HG02852 (cell line): ENCODE measurements at regions not wholly inside any gene's neighbourhood (a gene's known extent, or its start where the extent isn't known, plus 50 kb on each side); places are given as distances from the start of the nearest gene placed in this dataset.

Experiments used
- ATAC-seq: cut with Tn5 transposase; IDR thresholded peaks from one replicate; pipeline ENCODE4 v1.9.1; 2021; ENCODE audit warnings: mild to moderate bottlenecking, moderate library complexity; ENCODE audit not compliant: unreplicated experiment

DNA sequence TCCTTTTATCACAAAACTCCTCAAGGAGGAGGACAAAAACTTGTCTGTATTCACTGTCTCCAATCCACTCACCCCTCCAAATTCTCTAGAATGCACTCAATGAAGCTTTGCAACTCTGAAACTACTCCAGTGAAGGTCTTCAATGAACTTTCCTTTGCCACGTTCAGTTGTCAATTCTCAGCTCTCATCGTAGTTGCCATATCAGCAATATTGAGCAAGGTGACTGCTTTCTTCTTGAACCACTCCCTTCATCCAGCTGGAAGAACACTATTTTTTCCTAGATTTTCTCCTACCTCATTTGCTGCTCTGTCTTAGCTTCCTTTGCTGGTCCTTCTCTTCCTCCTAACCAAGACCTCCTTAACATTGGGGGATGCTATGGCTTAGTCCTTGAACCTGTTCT is 191.8 kb downstream of the KDR start:
- no peak for ATAC-seq

DNA sequence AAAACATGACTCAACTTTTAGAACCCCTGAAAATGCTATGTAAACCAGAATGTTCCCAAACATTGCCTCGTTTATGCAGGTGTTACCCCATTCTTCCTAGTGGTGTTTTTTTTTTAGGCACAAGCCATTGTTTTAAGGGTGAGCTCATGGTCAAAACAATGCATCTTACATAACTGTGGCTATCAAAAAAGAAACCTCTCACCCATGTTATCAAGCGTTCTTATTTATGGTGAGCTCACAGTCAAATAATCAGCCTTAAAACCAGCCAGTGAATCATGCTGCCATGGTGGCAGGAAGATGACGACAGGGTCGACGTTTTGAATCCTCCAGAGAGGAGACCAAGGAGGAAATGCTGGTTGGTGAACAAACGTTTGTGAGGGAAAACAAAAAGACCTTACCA is 195.2 kb downstream of the KDR start:
- no peak for ATAC-seq

DNA sequence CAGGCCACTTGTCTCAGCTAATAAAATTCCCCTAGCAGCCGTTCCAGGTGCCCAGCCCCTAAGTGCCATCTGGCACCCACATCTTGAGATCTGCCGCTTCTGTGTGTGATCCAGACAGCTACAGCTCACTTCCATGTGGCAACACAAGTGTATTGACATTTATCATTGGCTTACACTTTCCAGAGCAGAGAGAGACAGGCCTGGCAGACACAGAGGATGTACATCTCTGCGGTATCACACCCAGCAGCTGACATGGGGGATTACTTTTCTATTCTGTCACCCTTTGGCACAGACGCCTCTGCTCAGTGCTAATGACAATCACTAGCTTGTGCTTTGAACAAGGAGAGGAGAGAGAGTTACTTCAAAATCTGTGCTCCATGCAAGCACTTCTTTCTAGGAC is 195.9 kb downstream of the KDR start:
- no peak for ATAC-seq

DNA sequence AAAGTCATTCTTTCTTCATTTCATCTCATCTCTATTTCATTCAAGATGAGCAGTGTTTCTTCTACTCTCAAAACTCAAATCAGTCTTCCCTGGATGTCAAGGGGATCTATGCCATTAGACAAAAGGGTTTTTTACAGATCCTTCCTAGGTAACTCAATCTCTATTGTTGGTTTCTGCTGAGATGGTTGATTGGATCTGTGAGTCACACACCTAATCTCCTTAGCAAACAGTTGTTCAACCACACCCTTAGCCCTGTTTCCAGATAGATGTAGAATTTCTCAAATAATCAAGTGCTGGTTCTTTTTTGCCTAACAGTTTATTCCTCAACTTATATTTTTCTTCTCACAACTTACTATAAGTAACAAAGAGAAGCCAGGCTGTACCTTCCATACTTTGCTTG is 200.5 kb downstream of the KDR start:
- ATAC-seq: no peak

DNA sequence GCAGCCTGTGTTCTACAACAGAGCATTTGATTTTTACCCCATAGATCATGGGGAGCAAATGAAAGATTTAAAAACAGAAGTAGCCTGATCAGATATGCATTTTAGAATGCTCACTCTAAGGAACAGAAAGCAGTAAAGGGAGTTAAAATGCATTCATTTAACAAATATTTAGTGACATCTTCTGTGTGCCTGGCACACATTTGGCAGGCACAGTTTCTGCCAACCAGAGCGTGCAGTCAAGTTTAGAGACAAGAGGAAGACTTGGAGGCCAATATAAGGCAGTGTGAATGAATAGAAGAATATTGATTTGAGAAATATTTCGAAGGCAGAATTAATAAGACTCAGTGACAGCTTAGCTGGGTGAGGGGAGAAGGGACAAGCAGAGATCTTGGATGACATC is 210.1 kb downstream of the KDR start:
- ATAC-seq: no peak

DNA sequence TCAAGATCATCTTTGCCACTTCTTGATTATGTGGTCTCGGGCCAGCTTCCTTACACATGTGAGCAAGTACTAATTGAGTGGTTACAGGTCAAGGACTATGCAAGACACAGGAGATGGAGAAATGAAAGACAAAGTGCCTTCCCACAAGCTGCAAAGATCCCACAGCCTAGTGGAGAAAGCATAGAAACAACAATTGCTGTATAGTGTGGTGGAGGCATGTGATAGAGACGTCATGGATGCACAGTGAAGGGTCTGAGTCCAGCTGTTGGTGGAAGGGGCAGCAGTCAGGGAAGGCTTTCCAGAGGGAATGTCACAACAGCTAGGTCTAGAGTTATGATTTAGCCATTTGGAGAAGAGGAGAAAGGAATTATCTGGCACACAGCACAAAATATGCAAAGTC is 210.6 kb downstream of the KDR start:
- ATAC-seq: no peak

DNA sequence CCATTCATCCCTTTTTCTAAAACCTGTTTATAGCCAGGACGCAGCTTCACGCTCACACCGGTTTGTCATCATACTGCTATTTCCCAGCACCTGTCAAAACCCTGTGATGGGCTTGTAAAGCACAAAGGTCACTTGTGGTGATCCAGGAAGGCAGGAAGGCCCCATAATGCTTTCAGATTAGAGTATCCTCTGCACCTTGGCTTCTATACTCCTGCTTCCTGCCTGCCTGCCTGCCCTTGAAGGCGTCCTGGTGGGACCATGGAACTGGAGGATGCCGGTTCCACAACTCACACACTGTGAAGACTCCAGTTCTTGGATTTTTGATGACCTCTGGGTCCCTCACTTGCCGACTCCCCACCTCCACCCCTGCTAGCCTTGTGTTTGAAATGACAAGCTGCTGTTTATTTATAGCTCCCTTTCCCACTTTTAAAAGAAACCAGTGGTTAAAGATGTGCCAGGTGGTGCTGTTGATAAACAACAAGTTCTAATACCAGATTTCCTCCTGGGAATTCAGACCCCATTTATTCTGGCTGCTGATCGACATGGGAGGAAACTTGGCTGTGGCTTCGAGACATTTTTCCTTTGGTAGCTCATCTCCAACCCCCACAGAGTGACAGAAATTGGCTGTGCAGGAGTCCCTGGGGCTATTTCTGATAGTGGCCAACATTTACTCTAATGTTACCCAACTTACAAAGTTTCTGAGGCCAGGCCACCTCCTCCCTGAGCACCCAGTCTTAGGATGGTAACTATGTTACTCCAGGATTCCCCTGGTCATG is 211.5 kb downstream of the KDR start:
- ATAC-seq: no peak

DNA sequence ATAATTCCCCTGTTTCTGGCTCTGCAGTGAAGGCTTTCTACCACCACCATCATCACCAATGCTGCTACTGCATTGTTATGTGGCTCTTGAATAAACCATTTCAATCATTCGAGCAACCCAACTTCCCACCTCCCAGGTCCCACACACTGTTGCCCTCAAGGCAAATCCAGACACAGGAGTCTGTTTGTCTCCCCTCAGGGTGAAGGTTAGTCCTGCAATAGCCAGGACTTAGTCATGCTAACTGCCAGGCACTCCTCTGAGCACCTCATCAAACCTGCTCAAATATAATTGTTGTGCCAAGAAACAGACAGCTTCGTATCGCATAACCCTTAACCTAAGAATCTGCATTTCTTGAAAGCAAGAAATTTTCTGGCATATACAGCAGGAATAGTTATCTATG is 213.2 kb downstream of the KDR start:
- ATAC-seq: no peak

GRCh38 chr4:54909961-54910360 is 215.4 kb downstream of the KDR start:
- no peak for ATAC-seq

GRCh38 chr4:54908763-54909162 is 216.6 kb downstream of the KDR start:
- no peak for ATAC-seq

GRCh38 chr4:54904953-54905352 is 220.4 kb downstream of the KDR start:
- no peak for ATAC-seq

DNA sequence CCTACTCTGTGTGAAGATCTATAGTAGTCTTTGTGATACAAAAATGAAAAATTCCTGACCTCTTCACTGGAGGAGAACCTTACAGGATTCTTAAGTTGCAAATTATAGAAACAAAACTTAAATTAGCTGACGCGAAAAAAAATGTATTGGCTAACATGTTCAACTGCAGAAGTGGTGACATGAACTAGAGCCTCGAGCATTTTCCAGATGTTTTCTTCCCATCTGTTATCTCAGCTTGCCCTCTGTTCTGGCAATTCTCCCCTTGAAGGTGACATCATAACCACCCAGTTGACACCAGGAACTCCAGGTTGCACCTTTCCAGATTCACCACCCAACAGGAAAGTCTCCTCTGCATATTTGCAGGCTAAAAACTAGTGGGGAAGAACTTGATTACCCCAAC is 222.4 kb downstream of the KDR start:
- no peak for ATAC-seq

DNA sequence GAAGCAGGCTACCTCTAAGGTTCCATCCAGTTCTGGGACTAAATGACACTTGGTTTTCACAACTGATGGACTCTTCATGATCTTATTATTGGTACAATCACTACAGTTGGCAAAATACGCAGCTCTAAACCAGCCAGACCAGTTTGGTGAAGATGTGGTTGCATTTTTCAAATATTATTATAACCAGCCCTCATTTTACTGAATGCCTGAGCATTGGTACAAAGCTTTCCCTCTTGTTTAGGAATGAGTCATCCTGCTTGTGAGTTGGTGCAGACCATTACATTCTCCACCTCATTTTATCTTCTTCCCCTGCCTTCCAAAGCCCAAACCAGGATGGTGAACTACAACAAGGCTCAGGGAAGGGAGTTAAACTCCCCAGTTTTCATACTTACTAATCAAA is 223.1 kb downstream of the KDR start:
- ATAC-seq: no peak

DNA sequence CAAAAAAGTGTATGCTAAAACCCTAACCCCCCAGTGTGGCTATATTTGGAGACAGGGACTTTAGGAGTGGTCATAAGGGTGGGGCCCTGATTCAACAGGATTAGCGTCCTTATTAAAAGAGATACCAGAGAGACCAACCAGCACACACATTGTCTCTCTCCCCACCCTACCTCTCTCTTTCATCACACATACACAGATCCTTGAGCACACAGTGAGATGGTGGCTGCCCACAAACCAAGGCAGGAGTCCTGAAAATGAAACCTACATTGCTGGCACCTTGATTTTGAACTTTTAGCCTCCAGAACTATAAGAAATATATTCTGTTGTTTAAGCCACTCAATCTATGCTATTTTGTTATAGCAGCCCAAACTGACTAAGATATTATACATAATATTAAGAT is 224.2 kb downstream of the KDR start:
- no peak for ATAC-seq

DNA sequence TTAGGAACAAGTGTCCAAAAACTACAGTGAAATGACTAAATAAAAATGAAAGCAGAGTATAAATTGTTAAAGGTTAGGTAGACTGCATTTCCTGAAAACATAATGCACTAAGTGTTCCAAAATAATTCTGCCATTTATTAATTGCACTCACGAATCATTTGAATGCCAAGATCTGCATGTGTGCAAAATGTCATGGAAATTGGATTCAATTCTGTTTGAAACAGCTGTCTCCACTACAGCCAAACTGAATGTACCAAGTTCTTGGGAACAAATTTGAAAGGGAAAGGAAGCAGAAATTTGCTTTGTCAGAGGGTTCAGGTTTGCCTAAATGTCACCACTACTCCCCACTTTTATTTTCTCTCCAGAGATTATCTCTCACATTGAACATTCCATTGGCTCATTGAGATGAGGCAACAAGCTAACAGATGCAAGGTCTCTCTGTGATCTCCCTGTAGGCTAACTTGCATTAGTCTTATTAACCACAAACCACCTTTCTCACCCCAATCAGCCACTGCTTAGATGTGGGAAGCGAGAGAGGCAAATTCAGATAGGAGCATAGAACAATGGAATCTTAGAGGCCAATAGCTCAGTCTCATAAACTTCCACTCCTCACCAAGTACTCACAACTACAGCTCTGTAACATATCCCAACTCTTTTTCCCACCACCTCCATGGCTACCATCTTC is 226.6 kb downstream of the KDR start:
- ATAC-seq: no peak

DNA sequence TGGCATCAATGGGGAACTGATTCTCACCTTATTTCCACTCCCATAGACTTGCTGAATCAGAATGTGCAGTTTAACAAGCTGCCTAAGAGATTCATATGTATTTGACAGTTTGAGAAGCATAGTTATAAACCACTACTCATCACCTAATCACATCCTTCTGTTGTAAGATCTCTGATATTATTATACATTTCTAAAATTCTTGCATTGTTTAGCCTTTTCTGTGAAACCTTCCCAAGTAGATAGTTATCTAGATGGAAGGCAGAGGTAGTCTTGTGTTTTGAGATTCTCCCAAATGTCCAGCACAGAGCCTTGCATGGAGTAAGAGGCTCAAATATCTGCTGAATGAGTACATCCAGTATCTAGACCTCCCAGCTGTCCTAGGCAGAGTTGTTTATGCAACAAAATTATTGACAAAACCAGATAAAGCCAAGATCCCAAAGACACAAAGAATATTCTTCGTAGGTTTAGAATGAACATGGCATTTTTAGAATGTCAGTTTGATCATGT is 227.3 kb downstream of the KDR start:
- no peak for ATAC-seq

DNA sequence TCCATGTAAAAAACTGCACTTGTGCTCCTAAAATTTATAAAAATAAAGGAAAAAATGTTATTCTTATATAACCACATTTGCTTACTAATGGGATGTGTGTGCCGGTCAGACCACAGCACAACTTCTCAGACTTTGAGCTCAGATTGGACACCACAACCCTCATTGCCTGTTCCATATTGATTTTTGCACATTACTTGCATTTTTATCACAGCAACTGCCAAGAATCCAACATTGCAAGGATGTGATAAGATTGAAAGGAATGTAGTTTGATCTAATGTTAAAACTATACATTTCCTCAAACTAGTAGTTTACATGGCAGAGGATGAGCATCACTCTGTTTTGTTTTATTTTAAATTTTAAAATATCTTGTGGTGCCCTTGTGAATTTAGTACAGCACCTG is 227.8 kb downstream of the KDR start:
- no peak for ATAC-seq

DNA sequence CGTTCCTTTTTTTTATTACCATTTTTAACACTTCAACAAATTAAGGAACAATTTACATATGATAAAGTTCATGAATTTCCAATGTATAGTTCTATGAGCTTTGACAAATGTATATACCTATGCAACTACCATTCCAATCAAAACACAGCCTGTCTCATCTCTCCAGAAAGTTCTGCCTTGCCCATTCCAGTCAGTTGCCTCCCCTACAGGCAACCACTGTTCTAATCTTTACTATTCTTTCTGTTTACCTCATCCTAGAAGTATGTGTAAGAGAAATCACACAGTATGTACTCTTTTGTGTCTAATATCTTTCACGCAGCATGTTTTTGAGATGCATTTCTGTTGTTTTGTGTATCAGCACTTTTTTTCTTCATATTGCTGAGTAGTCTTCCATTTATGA is 224.9 kb downstream of the KIT start:
- ATAC-seq: no peak

- ATAC-seq: no peak
Observed at GRCh38 chr4:54879576-54879975, 221.8 kb downstream of the KIT start.

- no peak for ATAC-seq
Observed at GRCh38 chr4:54877006-54877405, 219.2 kb downstream of the KIT start.

DNA sequence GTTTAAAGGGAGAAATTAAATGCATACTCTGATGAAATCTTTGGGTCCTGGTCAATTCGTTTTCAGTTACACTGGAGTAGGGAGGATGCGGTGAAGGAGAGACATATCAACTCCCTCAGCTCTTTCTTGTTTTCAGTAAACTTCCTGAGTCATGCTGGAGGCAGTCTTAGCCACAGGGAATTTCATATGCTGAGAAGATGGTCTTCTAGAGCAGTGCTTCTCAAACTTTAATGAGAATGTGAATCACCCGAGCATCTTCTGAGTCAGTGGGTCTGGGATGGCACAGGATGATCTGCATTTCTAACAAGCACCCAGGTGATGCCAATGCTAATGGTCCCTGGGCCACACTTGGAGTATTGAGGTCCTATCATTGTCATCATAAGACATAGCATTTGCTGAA is 214.5 kb downstream of the KIT start:
- no peak for ATAC-seq

DNA sequence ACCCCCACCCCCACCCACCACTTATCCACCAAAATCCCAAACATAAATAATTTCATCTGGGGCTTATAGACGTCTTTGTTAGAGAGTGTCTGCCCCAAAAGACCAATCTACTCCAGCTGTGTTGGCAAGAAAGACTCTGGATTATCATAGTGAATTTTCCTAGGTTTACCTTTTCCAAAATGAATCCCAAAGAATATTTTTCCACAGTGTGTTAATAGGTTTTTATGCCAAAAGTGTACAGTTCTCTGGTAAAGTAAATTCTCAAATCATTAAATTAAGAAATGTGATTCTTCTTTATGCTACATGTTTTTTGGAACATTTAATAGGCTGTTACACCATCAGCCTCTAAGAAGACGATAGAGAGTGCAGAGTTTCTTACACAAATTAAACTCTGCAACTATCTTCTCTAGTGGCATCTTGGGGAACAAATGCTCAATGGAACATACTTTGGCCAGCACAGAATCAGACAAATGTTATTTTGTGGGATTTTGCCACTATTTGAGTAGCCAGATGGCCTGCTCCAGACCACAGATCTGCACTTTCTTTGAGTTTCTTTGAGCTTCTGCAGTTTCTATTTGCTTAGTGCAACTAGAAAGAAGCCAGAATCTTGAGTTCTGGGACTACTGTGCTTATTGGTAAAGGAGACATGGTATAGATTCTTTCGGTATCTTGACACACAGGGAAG is 206.0 kb downstream of the KIT start:
- no peak for ATAC-seq
